ENCODE measurements at regions not wholly inside any gene's neighbourhood (a gene's known extent, or its start where the extent isn't known, plus 50 kb on each side); places are given as distances from the start of the nearest gene placed in this dataset.
"Not testable (repeated sequence)": the region's sequence is repeated elsewhere in the genome, so short reads cannot be mapped to it uniquely, and the experiment has no call there.

DNA sequence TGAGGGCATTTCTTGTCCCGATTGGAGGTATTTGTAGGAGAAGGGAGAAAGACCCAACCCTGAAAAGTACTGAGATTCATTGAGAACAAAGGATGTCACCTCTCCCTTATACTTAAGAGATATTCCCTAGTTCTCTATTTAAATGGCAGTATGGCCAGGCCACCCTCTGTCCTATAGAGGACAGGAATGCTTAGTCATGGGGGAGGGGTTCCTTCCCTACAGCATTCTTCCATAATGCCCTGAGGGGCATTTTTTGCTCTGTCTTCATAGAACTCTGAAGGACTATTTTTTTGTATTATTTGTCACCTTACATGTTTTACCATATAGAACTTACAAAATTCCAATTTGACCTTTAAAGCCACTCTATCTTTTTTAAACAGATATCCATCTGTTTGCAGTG lies 176.3 kb downstream of the TMEM161B start:
- DNase-seq: no peak

DNA sequence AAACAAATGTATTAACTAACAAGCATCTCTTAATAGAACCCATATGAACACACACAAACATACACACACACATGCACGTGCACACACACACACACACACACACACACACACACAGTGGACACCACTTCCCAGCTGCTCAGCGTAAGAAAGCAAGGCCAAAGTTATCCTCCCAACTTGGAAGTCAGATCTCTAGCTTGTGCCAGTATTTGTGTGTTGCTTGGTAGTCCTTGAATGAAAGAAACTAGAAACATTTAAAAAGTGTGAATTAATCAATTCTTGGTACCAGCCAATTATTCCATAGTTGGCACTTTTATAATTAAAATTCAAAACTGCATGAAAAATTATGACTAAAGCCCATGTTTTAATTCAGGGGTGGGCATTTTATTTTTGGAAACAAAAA lies 178.1 kb downstream of the TMEM161B start:
- no peak for DNase-seq

DNA sequence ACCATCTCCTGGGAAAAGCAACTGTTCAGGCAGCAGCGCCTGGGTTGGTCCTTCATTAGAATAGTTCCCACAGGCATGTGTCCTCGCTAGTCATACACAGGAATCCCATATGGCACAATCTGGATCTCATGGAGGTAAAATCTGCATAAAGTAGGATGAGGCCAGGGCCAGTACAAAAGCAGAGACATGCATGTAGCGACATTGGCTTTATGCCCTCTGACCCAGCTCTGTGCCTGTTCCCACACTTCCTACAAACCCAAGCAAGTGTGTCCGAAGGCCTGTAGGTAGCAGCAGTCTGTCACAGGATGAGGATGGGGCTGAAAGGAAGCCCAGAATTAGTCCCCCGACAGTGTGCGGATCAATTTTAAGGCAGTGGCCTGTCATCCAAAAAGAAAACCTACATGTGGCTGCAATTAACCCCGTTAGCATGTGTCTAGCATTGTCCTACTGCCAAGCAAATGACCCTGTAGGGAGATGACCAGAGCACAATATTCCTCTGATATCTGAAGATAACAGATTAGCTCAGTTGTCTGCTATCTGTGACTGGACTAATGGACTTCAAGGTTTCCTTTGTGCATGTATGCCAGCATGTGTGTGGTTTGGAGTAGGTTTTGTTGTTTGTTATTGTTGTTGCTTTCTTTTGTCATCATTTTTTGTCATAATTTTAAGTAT lies 178.8 kb downstream of the TMEM161B start:
- DNase-seq: no peak

DNA sequence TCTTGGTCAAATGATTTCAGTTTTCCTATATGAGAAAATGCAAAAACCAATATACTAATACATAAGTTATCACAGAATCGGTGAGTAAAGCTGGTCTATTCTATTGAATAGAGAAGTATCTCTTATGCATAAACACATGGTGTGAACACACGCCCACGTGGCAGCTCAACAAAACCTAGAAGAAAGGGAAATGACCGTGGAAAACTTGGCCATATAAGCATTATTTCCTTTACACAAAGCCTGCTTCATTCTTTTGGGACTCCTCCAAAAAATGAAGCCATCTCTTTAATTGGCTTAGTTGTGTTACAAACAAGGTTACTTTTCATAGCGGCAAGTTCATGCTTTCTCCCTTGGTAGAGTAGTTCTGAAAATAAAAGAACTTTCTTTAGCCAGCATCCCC lies 183.2 kb downstream of the TMEM161B start:
- DNase-seq: no peak

DNA sequence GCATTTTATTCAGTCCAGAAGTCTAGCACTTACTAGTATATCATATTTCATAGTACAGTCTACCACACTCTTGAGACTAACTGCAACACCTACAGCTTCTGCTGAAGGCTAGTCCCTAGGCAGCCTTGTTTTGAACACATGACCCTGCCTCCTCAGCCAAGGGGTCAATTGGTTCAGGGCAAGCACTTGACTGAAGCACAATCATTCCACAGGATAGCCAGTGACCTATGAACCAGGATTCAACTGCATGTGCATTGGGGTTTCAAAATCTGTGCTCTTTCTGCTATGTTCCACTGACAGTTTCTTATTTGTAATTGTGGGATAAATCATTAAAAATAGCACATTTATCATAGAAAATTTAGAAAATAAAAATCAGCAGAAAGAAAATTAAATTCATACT lies 186.8 kb downstream of the TMEM161B start:
- no peak for DNase-seq

DNA sequence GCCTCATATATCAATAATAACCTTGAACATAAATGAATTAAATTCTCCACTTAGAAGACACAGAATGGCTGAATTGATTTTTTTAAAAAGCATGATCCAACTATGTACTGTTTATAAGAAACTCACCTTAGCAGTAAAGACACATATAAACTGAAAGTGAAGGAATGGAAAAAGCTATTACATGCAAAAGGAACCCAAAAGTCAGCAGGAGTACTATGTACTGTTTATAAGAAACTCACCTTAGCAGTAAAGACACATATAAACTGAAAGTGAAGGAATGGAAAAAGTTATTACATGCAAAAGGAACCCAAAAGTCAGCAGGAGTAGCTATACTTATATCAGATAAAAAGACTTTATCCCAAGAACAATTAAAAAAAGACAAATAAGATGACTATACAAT lies 204.8 kb downstream of the TMEM161B start:
- DNase-seq: no peak

DNA sequence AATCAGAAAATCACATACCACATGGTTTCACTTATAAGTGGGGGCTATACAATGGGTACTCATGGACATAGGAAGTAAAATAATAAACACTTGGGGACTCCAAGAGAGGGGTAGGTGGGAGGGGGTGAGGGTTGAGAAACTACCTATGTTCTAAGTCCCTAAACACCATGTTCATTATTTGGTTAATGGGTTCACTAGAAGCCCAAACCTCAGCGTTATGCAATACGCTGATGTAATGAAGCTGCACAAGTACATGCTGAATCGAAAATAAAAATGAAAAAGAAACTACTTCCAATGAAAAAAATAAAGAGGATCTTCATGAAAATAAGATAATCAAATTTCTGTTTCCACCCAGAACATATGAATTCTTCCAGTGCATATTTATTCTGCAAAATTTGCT lies 208.5 kb downstream of the TMEM161B start:
- DNase-seq: no peak

DNA sequence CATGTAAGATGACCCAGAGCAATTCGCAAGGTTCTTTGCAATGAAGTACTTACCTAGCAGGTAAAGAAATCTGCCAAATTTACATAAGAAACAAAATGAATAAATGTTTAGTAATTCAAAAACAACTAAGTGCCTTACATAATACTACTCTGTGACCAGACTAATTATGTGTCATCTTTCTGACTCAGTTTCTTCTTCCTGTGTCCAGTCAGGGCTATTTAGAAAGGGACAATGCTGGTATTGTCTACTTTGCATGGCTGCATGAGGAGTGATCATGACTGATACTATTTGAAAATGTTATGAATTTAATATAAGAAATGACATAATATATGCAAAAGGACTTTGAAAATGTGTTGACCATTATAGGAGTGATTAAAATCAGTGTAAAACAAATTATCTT lies 210.0 kb downstream of the TMEM161B start:
- DNase-seq: no peak

DNA sequence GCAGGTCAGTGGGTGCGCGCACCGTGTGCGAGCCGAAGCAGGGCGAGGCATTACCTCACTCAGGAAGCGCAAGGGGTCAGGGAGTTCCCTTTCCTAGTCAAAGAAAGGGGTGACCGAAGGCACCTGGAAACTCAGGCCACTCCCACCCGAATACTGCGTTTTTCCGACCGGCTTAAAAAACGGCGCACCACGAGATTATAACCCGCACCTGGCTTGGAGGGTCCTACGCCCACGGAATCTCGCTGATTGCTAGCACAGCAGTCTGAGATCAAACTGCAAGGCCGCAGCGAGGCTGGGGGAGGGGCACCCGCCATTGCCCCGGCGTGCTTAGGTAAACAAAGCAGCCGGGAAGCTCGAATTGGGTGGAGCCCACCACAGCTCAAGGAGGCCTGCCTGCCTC lies 216.2 kb downstream of the TMEM161B start:
- DNase-seq: not testable (repeated sequence)

DNA sequence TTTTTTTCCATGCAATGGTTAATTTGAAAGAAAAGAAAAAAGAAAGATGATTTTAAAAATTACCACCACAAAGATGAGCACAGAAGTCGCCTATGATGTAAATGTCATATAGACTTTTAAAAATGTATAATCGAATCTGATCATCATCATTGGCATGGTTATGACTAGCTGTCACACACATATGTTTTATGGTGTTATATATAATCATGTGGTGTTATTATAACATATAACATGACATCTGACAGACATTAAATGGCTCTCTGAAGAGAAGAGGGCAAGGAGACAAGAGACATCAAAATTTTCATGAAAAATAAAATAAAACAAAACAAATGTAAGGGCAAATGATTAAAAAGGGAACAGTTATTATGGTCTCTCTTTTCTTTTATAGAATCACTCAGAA lies 217.5 kb downstream of the TMEM161B start:
- DNase-seq: no peak

DNA sequence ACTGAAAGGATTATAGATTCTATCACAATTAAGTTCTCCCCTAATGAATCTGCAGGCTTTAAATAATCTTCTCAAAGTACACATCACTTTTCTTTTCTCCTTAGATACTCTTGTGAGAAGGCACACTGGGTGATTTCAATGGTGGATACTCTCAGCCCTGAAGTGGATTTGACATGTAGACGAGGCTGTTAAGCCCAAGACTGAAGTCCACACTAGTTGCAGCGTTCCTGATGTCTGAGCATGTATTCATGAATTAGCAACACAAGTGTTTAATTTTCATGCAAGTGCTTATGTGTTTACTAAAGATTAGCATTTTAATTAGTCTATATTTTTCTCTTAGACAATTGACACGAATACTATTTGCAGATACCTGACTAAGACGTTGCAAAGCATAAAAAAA lies 218.9 kb downstream of the TMEM161B start:
- DNase-seq: no peak

DNA sequence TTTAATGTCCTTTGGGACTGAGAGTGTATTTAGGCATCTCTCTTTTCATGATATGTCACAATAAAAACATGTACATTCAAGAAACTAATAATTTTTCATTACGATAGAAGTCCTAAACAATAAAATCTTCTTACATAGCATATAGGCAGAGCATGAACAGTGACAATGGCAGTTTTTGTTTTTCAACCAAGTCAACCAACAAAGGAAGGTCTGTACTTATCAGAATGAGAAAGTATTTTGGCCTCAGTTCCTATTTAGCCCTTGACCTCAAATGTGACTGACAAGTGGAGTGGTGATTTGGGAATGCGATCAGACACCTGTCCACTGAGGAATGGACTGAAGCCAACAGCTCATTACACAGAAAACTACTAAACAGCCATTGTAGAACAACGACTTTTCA lies 219.5 kb downstream of the TMEM161B start:
- DNase-seq: no peak

DNA sequence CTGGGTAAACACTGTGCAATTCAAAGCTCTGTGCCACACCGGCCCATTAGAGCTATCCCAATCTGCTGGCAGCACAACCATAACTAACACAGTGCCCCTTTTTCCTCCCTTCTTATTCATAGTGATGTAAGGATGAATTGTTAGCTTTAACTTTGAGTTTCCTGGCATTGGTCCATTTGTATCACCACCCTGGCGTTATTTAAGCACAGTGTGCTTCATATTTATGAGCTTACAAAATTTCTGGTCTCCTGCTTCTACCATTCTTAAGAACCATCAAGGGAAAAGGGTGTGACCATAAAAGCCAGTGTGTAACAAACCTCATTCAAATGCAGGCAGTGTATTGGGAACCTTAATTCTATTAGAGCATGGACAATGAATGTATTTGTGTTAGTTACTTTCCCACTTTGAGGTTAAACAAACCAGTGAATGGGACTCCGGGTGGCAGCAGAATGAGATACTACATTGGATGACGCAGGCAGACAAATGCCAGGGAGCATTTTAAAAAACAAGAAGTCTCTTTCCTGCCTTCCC lies 222.6 kb downstream of the TMEM161B start:
- no peak for DNase-seq

DNA sequence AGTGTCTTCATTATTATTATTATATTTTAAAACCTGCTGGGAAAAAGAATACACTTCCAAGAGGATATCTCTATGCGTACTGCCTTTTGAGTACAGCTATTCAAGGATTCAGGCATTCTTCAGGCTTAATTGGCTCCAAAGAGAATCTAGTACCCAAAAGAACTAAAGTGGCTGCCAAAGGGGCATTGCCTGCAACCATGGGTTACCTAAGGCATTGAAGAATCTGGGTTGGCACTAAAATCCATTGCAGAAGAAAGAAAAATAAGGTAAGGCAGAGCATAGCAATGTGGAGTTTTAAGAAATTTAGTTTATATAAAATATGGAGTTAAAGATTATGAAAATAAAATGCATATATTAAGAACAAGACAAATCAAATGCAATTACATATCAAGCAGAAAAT lies 223.5 kb downstream of the TMEM161B start:
- DNase-seq: no peak

DNA sequence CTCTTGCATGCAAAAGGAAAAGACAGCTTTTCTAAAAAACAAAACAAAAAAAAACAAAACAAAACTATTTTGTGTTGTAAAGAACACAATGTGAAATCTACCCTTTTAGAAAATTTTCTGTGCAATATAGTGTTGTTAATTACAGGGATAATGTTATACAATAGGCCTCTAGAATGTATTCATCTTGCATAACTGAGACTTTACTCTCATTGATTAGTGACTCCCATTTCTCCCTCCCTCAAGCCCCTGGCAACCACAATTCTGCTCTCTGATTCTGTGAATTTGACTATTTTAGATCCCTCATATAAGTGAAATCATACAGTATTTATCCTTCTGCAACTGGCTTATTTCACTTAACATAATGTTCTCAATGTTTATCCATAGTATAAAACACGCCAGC lies 234.1 kb downstream of the TMEM161B start:
- DNase-seq: no peak

DNA sequence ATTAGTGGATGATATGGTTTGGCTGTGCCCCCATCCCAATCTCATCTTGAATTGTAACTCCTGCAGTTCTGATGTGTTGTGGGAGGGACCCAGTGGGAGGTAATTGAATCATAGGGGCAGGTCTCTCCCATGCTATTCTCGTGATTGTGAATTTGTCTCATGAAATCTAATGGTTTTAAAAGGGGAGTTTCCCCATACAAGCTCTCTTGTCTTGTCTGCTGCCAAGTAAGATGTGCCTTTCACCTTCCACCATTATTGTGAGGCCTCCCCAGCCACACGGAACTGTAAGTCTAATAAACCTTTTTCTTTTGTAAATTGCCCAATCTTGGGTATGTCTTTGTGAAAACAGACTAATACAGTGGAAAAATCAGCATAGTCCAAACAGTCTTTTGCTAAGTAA lies 235.5 kb downstream of the TMEM161B start:
- no peak for DNase-seq

DNA sequence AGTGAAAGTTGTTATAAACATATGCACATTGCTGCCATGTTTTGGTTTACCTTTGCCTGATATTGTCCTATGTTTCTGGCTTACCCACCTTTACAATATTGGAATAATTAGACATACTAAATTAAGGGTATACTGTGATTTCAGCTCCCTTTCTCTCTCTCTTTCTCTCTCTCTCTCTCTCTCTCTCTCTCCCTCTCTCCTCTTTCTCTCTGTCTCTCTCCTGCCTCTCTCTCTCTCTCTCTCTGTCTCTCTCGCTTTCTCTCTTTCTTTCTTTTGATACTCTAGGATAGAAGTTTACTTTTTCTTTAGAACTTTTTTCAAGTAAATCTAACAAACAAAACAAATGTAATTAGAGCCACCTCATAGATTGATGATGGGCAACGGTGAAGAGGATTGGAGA lies 239.6 kb downstream of the TMEM161B start:
- DNase-seq: no peak

DNA sequence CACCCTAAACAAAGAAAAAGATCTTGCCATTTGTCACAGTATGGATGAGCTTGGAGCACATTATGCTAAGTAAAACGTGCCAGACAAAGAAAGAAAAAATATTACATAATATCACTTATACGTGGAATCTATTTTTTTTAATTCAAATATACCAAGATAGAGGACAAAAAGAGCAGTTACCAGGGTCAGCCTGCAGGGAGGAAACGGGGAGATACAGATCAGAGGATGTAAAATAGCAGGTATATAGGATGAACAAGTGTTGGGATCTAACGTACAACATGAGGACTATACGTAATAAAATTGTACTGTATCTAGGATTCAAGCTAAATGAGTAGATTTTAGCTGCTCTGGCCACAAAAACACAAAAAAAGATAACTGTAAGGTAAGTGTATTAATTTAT lies 247.5 kb downstream of the TMEM161B start:
- DNase-seq: no peak

DNA sequence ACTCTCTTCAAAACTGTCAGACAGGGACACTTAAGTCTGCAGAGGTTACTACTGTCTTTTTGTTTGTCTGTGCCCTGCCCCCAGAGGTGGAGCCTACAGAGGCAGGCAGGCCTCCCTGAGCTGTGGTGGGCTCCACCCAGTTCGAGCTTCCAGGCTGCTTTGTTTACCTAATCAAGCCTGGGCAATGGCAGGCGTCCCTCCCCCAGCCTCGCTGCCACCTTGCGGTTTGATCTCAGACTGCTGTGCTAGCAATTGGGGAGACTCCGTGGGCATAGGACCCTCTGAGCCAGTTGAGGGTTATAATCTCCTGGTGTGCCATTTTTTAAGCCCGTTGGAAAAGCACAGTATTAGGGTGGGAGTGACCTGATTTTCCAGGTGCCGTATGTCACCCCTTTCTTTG lies 253.7 kb downstream of the TMEM161B start:
- DNase-seq: not testable (repeated sequence)

DNA sequence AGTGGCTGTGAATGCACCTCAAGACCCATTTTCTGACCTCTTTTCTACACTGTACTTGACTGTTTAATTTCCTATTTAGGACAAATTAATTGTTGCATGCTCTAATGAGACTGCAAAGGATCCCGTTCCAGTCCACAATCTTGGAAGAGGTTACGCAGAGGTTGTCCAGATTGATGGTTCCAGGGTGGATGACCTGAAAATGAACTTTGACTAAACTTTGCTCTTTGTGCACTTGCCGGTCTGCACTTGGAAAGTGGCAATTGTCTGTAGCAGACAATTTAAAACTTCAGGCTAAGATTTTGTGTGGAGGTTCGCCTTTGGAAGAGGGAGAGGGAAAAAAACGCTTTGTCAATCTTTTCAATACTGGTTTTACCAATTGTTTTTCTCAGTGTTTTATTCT lies 267.8 kb downstream of the TMEM161B start:
- no peak for DNase-seq

DNA sequence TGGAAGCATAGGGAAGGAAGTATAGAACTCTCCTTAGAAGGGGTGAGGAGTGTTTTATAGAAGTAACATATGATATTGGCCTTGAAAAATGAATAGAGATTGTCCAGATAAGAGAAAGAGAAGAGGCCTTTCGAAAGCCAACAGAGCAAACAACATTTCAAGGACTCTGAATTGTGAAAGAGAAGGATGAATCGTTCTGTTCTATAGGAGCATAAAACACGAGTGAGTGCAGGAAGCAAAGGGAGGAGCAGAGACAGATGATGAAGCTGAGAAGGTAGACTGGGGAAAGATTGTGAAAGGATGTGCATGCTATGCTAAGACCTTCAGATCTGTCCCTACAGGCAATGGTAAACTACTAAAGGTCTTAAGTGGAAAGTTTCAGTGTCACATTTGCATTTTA lies 271.0 kb downstream of the TMEM161B start:
- DNase-seq: no peak

DNA sequence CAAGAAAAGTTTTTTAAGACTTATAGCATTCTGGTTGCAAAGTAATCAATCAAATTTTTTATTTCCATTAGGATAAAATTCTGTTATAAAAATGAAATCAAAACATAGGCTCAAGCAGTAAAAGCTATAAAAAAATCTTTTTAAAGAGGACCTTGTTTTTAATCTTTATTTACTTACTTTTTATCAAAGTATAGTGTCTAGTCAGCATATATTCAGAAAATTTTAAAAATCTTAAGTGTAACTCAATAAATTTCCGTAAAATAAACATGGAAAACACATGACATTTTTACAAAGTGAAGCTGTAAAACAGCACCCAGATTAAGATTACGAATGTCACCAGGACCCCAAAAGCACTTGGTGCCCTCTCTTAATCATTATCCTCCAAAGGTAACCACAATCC lies 302.4 kb downstream of the TMEM161B start:
- DNase-seq: no peak

DNA sequence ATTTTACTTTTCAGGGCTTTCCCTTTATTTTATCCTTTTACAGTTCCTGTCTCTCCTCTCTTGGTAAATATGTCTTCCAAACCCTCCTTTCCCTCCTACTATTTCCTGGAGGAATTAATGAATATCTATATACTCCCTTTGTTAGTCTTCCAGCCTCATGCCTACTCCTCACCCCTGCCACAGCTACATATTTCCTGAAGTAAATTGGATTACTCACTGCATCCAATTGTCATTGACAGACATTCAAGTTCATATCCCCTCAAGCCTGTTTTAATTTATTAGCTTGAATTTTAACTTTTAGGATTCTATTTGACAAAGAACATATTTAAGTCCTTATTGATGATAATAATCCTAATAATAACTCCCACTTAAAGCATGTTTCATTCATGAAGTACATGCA lies 314.5 kb downstream of the TMEM161B start:
- DNase-seq: no peak

DNA sequence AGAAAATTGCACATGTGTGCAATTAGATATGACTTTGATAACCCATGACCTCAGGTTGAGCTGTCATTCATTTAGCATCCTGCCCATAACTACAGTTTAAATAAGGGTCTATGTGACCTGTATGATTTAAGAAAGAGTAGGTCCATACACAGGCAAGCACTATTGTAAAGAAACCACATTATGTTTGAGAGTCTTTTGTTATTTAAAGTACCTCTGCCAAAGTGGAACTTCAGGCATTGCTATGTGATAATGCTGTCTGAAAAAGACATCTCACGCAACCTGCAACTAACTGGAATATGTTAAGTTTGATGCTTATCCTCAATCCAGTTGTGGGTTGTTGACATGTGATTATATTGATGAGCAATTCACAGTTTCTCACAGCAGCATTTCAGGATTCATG lies 317.0 kb downstream of the TMEM161B start:
- no peak for DNase-seq

Data from SHP77 (cell line).